GM21619 (cell line): ENCODE measurements at regions not wholly inside any gene's neighbourhood (a gene's known extent, or its start where the extent isn't known, plus 50 kb on each side); places are given as distances from the start of the nearest gene placed in this dataset.

Experiments used
- ATAC-seq: cut with Tn5 transposase; IDR thresholded peaks from one replicate; pipeline ENCODE4 v1.9.1; 2021; ENCODE audit not compliant: unreplicated experiment

DNA sequence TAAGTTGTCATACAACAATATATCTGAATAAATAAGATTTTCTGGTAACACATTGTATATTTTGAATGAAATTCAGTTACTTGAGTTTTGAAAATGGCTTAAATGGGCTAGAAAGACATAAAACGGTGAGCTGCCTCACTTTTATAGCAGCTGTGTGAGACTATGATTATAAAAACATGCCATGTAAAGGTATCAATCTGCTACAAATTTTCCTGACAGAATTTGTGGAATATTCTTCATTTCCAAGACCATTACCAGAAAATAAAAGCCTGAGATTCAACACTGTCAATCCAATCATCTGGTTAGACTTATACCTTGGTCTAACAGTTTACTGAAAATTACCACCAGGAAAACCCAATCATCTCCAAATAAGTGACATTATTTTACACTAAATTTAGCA is 181.1 kb downstream of the SPCS3 start:
- ATAC-seq, result no peak

DNA sequence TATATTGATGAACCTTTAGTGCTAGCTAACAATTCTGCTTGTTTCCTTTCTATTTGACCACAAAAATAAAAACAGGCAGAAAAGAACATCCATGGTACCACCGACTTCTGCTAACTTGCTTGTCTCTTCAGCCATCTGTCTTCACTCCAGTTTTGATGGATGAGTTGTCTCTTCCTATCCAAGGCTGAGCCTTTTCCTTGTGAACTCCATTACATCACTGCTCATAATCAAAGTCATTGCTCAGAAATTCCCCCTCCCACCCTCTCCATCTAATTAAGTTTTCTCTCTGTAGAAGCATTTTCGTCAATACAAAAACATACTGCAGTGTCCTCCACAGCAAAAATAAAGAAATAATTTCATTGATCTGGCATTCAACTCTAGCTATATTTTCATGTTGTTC is 184.4 kb downstream of the SPCS3 start:
- ATAC-seq, result no peak

DNA sequence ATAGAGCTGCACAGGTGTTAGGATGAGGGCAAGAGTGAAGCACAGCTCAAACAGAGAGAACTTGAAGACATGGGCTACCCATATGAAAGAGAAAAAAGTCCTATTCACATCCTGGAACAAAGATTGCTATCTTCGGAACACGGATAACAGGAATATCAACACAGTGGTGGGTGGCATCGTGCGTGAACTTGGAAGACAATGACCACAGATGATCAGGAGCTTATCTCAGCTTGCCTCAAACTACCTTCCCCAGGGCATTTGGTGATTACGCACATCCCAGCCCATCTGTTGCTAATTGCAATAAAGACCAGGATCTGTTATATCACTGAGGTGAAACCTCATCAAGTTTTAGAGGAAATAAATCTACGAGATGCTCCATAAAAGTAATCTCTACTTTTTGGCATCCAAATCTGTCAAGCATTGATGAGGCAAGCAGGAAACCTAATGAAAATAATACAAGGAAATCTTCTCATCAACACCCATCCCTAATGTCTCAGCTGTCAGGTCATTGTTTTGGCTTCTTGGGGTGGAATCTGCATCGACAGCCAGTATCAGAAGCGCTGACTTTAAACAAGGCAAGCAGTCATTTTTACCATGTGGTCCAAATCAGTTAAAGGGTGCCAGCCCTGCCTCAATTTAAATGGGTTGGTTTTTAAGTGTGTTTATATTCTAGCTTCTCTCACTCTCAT is 188.2 kb downstream of the SPCS3 start:
- ATAC-seq, result no peak

DNA sequence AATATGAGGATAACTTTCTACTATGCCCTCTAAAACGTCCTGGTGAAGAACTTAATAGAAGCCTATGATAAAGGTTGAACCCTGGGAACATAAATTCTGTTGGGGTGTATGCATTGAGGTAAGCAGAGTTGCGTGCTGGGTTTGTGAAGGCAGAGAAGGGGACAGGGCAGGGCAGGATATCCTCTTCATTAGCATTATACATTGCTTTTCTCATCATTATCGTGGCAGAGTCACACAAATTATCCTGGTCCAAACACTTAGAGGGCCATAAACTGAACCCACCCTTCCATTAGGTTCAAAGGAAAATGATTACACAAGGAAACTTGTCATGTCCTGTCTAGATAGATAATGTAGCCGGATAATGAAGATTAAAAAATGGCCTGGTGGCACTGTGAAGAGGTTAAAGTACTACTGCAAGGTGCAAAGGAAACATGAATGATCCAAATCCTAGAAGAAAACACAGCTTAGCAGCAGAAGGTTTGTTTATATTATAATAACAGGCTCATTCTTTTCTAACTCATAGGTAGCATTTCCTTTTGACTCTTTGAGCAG is 189.1 kb downstream of the SPCS3 start:
- no peak for ATAC-seq

DNA sequence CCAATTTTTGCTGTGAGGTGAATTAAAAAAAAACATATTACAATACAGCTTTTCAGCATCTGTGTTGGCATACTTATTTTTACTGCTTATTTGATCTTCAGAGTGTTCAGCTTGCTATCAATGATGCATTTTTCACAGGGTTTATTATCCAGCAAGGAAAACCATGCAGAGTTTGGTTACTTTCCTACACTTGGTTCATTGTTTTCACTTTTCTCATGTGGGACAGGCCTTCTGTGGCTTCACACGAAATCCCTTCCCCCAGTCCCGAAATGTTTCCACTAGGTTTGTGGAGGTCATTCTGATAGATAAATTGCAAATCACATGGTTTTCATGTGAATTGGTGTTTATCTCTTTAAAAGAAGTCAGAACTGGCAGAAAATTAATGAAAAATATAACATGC is 205.8 kb downstream of the SPCS3 start:
- ATAC-seq, result no peak

DNA sequence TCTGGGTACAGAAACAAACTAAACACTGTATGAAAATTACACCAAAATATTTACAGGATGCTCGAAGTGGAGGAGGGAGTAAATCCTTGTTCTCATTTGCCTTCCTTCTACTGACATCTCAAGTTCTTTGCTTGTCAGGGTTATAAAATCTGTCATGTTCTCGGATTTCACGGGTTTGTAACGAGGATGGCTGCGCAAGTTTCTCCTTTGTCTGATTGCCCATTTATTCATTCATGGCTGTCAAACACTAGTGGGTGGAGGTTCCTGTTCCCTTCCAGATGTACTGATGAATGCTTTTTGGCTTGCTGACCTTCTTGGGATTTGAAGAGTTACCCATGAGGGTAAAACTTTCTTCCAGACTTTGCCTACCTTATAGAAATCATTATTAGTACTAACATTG is 206.9 kb downstream of the SPCS3 start:
- ATAC-seq, result no peak

DNA sequence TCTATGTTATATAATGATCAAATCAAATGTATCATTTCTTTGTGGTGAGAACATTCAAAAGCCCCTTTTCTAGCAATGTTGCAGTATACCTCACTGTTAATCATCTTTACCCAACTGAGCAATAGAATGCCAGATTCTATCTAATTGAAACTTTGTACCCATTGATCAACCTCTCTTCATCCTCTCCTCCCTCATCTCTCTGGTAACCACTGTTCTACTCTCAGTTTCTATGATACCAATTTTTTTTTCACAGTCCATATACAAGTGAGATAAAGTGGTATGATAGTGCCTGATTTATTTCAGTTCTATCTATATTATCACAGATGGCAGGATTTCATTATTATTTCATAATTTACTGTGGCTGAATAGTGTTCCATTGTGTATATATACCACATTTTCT is 209.8 kb downstream of the SPCS3 start:
- ATAC-seq, result no peak

DNA sequence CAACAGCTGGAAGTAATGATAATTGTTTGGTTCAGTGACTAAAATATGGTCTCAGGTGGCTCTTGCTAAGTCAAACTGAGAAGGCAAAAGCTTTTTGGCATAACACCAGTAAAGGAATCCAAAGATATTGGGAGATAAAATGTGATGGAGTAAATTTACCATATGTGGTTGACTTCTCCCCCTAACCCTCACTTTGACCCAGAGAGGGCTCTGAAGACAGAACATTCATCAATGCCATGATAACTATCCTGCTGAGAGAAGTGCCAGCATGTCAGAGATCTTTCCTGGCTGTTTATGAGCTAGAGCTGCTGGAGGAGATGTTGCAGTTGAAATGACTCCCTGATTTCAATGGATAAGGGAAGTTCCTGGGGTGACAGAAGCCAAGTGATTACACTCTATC is 213.4 kb downstream of the SPCS3 start:
- no peak for ATAC-seq

DNA sequence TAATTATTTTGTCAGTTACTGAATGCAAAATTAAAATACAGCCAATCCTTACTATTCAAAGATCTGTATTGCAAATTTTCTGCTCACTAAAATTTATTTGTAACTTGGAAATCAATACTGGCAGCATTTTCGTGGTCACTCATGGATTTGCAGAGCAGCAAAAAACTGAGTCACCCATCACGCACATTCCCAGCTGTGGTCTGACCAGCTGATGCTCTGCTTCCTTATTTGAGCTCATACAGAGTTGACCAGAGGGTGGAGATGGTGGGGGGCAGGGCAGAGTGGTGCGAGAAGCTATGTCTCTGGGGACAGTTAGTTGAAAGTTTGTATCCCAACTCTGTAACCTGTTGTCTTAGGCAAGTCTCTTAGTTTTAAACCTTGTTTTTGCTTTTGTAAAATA is 214.8 kb downstream of the SPCS3 start:
- ATAC-seq, result no peak

DNA sequence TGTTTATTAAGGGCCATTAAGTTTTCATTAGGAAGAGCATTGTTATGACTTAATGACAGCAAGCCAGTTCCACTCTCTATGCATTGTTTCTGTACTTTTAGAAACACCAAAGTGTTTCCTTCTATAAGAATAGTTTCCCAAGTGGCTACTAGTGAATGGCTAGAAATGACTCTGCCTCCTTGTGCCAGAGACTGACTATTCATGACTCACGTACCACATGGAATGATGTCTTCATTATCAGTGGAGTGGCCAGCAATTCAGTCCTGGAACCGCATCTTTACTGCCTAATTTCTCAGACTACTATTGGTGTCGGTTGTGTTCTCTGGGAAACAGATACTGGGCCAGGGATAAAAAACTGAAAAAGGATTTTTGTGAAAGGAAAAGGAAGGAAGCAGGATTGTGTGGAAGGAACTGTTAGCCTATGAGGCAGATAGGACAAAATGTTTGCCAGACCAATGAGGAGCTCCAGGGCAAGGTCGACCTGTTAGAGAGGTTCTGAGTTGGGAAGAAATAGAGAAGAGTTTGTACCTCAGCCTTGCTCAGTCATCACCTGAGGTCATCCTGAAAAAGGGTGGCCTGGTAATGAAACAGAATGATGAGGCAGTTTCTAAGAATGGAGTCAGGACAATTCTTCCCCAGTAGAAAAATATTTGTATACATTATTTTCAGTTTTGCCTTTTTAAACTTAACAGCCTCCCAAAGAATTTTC is 218.6 kb downstream of the SPCS3 start:
- ATAC-seq, result no peak

DNA sequence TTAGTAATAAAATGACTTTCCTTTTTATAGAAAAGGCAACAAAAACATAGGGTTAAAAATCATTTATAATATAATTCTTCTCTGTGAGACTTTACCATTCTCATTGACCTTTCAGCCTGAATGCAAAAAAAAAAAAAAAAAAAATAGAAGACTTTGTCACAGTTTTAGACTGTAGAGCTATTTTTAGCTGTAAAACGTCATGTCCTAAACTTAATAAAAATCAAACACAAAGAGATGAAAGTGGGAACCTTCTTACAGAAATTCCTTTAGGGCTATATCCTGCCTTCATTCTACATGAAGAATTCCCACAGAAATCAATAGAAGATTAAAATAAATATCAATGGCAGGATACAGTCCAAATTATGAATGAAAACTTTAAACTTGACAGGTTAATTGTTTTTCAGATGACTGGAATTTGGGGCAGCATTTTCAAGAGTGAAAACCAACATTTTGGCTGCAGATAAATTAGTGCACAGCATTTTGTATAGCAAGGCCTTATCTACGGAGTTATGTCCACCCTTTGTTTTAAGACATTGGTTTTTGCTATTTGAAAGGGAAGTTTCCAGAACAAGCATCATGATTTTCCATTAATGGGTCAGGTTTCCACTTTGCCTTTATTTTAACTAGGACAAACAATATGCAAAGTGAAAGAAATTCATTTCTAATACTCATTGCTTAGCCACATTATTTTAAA is 219.5 kb downstream of the SPCS3 start:
- no peak for ATAC-seq

DNA sequence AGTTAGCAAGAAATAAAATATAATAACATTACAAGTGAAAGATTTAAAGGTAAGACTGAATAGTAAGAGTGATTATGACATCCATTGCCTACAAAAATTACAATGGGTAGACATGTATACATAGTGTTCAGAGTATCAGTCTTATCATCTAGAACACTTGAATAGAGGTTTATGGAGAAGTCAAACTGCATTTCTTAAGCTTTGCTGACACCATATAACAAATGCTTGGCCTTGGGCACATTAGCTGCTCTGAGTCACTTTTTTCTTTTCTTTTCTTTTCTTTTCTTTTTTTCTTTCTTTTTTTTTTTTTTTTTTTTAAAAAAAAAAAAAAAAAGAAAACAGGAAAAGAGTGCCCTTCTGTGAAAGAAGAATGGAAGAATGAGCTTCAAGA is 220.0 kb downstream of the SPCS3 start:
- ATAC-seq, result no peak

DNA sequence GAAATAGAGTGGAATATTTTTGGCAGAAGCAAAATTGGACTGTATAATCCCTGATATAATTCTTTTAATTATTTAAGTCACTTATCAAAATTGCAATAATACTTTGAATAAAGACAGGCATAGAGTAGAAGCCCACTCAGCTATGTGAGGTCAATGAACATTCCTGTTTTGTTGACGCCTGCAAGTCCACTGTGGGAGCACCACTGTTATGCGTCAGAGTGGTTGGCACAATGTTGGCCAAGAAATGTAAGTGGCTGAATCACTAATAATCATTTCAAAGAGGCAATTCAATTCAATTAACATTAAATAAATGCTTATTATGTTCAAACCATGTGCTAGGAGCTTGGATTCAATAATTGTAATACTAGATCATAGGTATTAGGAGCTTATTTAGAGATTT is 221.0 kb downstream of the SPCS3 start:
- no peak for ATAC-seq

DNA sequence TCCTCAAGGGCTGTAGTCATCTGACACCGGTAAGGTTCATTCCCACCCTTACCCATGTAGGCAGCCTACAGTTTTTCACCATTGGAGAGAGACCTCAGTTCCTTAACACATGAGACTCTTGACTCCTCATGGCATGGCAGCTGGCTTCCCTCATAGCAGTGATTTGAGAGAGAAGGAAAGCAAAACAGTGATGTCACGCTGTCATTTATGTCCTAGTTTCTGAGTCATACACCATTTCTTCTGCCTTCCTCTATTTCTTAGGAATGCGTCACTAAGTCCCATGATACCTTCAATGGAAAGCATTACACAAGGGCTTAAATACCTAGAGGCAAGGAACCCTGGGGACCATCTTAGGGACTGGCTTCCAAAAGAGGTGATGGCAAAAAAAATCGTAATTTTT is 226.1 kb downstream of the SPCS3 start:
- ATAC-seq, result no peak

DNA sequence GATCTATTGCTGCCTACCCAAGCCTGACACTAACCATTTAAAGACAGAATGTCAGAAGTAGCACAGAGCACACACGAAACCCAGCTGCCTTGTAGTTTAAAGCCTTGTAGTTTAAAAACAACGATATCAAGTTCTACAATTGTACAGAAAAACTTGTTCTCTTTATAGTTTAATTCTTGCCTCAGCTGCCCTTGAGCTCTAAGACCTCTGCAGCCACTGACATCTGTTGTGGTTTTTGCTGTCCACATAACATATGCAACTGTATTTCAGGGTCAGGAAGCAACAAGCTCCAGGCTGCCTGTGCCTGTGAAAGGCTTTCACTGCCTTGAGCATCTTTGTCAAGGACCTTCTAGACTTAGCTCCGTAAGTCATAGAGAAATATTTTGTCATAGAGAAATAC is 227.2 kb downstream of the SPCS3 start:
- ATAC-seq, result no peak

DNA sequence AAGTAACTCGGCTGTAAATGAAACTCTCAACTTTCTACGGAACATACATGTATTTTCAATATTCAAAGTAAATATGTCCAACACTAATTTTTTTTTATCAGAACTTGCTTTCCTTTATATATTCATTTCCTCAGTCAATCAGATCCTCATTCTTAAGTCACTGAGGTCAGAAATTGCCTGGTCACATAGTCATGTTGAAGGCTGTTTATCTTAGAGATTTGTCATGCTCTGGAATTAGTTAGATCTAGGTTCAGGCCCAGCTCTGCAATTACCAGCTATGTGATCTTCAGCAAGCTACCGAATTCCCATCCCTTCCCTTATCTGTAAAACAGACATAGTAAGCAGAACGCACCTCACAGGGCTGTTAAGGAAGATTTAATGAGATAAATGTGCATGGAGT is 228.8 kb downstream of the SPCS3 start:
- no peak for ATAC-seq

DNA sequence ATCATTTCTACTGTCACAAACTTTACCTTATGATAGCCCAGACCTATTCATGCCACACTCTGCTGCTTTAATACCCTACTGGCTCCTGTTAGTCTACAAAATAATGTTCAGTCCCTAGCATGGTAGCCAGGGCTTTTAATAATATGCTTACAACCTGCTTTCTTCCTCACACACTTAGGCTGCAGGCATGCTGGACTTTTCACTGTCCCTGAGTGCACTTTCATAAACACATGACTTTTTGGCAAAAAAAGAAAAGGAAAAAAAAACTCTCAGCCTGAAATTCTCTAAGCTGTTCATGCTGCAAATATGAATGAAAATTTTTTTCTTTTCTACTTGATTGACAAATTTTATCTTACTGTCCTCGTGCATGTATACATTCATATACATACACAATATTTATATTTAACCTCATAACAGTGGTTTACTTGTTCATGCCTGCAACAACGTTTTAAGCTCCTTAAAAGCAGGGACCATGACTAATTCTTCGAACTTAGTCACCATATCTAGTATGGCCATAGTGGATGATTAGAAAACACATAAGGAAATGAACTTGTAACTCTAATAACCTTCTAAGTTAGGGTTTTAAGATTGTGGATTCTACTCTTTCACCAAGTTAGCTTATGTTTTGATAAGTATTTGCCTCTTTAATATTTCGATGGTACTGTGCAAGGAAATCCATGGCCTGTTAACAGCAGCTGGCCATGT is 229.5 kb downstream of the SPCS3 start:
- no peak for ATAC-seq

DNA sequence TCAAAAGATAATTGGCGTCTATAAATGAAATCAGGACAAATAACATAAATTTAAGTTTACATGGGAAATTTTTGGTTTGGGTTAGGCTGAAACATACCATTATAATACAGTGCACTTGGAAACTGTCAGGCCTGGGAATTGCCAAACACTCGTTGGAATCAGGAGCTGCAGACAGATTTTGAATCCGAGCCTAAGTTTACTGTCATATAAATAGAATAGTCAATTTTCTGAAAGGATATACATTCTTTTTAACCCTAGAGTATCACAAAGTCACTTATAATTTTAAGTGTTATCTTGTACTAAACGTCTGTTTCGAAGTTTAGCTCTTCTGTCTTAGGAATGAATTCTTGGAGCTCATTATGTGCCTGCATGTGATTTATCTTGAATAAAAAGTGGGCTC is 234.1 kb downstream of the VEGFC start:
- no peak for ATAC-seq

DNA sequence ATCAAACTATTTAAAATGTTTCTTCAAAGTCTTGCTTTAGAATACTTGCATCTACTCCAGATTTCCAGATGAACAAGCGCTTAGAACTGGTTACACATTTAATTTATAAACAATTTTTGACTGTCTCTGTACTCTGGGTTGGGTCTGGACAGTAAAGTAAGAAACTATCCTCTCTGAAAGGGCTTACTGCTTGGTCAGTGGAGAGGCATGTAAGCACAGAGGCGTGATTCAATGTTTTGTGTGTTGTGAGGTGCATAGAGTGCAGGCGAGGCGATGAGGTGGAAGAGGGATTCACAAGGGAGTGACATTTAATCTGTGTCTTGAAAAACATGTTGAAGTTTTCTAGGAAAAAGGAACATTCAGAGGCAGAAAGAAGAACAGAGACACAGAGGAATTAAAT is 231.4 kb downstream of the VEGFC start:
- no peak for ATAC-seq

DNA sequence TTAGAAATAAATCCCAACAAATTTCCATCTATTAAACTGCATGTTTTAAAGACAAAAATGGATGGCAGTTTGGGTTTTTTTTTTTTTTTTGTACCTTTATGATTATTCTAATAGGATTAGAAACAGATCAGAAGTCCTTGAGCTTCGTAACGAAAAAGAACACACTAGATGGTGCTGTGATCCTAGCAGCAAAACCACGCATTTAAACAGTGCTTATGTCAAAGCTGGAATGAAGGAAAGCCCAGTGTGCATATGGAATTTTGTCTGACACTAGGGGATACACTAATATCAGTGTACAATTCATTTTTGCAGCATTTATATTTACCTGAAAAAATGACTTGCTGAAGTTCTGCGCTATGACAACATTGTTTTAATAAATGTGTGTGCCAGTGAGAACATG is 229.1 kb downstream of the VEGFC start:
- no peak for ATAC-seq

DNA sequence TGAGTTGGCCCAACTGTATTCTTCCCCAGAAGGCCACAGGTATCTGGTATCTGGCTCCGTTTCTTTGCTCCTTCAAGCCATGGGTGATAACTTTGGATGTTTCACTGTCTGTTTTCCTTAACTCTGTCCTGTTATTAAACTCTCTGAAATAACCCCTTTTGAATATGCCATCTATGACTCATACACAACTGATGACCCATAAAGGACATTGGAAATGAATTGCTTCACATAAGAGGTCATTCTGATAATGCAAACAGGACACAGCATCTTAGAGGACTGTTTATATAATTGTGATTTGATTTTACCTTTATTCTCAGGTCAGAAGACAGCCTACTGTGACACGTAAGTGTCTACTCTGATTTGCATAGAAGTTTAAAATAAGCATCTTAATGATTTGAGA is 227.7 kb downstream of the VEGFC start:
- no peak for ATAC-seq

DNA sequence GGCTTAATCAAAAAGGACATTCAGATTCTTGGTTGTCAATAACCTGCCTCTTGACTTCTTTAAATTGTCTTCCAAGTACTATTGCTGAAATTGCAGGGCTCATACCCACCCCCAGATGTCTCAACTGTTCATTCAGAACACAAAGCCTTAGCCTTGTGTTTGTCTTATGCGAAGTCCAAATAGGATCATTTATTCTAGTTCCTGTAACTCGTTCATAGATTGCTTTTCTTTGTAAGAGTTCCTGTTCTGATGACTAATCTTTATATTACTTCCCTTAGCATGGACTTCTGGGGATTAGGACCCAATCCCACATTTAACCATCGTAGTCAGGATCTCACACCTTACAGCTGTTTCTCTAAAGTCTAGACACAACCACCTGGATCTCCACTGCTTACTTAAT is 226.0 kb downstream of the VEGFC start:
- no peak for ATAC-seq
